ENCODE measurements at regions not wholly inside any gene's neighbourhood (a gene's known extent, or its start where the extent isn't known, plus 50 kb on each side); places are given as distances from the start of the nearest gene placed in this dataset.

- no peak for TF ChIP-seq CTCF (IDR thresholded peaks at IDR 0.05)
- TF ChIP-seq EZH2phosphoT487 (IDR thresholded peaks at IDR 0.05; ENCODE audit: borderline replicate concordance, low read depth) = no peak
- TF ChIP-seq TAF1 (IDR thresholded peaks at IDR 0.05; ENCODE audit: borderline replicate concordance, low read depth, low read length) = no peak
- no peak for TF ChIP-seq RFX5 (IDR thresholded peaks at IDR 0.05; ENCODE audit: low read length)
- no peak for TF ChIP-seq SIN3A (IDR thresholded peaks at IDR 0.05; ENCODE audit: borderline replicate concordance, low read depth, low read length)
- TF ChIP-seq RCOR1 (IDR thresholded peaks at IDR 0.05; ENCODE audit: low read length) = no peak
- no peak for TF ChIP-seq TEAD4 (IDR thresholded peaks at IDR 0.05; ENCODE audit: borderline replicate concordance, insufficient read depth)
- TF ChIP-seq PBX3 (IDR thresholded peaks at IDR 0.05) = no peak
- no peak for TF ChIP-seq ZBTB33 (IDR thresholded peaks at IDR 0.05; ENCODE audit: borderline replicate concordance, low read depth)
- no peak for TF ChIP-seq REST (IDR thresholded peaks at IDR 0.05; ENCODE audit: low read depth, low read length)
- no peak for TF ChIP-seq MXI1 (IDR thresholded peaks at IDR 0.05; ENCODE audit: low read depth, low read length)
Observed at GRCh38 chr5:121251954-121252353, 599.7 kb upstream of the FTMT start.

Measured in SK-N-SH (cell line).